ENCODE measurements at regions not wholly inside any gene's neighbourhood (a gene's known extent, or its start where the extent isn't known, plus 50 kb on each side); places are given as distances from the start of the nearest gene placed in this dataset.

- Histone ChIP-seq H3K4me3 (no peak overlapping the region), H3K36me3 (no peaks in the 10 kb centered on the region), H3K9me3 (no peaks in the 10 kb centered on the region), H3K4me1 (no peaks in the 10 kb centered on the region), H3K27ac (replicated peaks in 1 of 4) (no peak overlapping the region), H3K27me3 (no peaks in the 10 kb centered on the region)
- 90% methylated on average over 3 of the region's 3 CpGs for WGBS
- intact Hi-C loops (cut with DNase I) = no loop called here
- DNase-seq (ENCODE audit: extremely low spot score) = no peak
- TF ChIP-seq EP300 (IDR thresholded peaks at IDR 0.05) (no peak), POLR2AphosphoS5 (IDR thresholded peaks at IDR 0.05) (no peak), POLR2A (IDR thresholded peaks at IDR 0.05; ENCODE audit: low read depth) (no peak)
- TF ChIP-seq, protein P1, sequence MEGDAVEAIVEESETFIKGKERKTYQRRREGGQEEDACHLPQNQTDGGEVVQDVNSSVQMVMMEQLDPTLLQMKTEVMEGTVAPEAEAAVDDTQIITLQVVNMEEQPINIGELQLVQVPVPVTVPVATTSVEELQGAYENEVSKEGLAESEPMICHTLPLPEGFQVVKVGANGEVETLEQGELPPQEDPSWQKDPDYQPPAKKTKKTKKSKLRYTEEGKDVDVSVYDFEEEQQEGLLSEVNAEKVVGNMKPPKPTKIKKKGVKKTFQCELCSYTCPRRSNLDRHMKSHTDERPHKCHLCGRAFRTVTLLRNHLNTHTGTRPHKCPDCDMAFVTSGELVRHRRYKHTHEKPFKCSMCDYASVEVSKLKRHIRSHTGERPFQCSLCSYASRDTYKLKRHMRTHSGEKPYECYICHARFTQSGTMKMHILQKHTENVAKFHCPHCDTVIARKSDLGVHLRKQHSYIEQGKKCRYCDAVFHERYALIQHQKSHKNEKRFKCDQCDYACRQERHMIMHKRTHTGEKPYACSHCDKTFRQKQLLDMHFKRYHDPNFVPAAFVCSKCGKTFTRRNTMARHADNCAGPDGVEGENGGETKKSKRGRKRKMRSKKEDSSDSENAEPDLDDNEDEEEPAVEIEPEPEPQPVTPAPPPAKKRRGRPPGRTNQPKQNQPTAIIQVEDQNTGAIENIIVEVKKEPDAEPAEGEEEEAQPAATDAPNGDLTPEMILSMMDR (IDR thresholded peaks at IDR 0.05) = no peak
These were observed 468.6 kb upstream of the ARID1B start for GRCh38 chr6:156308604-156309003.

DNA sequence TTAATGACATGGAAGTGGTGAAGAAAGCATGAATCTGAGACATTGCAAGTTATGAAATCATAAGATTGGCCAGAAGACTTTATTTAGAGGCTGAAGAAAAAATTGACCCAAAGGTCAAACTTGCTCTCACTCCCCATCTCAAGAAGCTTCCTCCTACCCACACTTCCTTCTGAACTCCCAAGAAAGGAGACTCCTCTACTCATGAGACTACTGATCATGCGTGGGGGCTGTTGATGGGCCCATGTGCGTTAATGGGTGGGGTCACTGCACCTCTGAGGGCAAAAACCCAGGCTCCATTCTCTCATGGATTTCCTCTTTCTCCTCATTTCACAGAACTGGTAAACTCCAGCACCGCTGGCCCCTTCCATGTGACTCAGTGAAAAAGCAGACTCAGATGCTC is 470.6 kb upstream of the ARID1B start:
- DNase-seq (ENCODE audit: extremely low spot score) = no peak
- Histone ChIP-seq H3K27ac (replicated peaks in 1 of 4) (no peak overlapping the region), H3K36me3 (no peaks in the 10 kb centered on the region), H3K4me1 (no peaks in the 10 kb centered on the region), H3K27me3 (no peaks in the 10 kb centered on the region), H3K4me3 (no peak overlapping the region), H3K9me3 (no peaks in the 10 kb centered on the region)
- whole genome bisulfite sequencing = 97% methylated on average over 3 of the region's 3 CpGs
- TF ChIP-seq EP300 (IDR thresholded peaks at IDR 0.05) = no peak
- TF ChIP-seq, protein P1 (IDR thresholded peaks at IDR 0.05) = no peak
- no peak for TF ChIP-seq POLR2A (IDR thresholded peaks at IDR 0.05; ENCODE audit: low read depth)
- TF ChIP-seq POLR2AphosphoS5 (IDR thresholded peaks at IDR 0.05) = no peak
- intact Hi-C loops (cut with DNase I) = no loop called here

DNA sequence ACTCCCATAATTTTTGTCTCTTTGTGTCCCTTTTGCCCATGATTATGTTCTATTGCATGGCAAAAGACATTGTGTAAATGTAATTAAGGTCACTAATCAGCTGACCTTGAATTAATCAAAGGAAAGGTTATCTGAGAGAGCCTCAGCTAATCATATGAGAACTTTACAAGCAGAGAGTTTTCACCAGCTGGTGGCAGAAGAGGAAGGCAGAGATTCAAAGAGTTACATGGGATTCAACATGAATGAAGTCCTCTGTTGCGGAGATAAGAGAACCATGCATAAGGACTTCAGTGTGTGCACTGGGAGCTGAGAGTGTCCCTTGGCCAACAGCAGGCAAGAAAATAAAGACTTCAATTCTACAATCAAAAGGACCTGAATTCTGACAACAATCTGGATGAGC is 494.1 kb upstream of the ARID1B start:
- Histone ChIP-seq H3K36me3 (no peaks in the 10 kb centered on the region), H3K27me3 (no peaks in the 10 kb centered on the region), H3K4me1 (peaks cover 0 to 4% (median 1%) of the 10 kb centered on the region in 4 donors), H3K27ac (replicated peaks in 1 of 4) (no peak overlapping the region), H3K9me3 (no peaks in the 10 kb centered on the region), H3K4me3 (no peak overlapping the region)
- intact Hi-C loops (cut with DNase I) = no loop called here
- DNase-seq (ENCODE audit: extremely low spot score) = no peak
- 95% methylated on average over 1 of the region's 1 CpG for WGBS
- no peak for TF ChIP-seq EP300 (IDR thresholded peaks at IDR 0.05)
- TF ChIP-seq, protein P1 (IDR thresholded peaks at IDR 0.05) = no peak
- no peak for TF ChIP-seq POLR2A (IDR thresholded peaks at IDR 0.05; ENCODE audit: low read depth)
- TF ChIP-seq POLR2AphosphoS5 (IDR thresholded peaks at IDR 0.05) = no peak

DNA sequence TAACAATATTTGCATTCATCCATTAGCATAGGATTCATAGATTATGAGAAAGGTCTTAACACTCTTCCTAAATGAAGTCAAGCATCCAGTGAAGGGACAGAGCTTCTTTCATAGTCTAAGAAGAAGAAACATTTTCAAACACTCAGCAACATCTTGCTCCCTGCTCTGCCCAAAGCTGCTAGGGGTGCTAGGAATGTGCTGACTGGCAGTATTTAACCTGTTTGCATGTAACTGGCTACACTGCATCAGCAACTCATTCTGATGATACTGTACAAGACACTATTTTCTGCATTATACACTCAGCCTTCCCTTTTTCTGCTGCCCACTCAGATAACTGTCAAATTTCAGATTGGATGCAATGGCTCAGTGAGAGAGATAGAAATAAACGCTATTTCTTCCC is 495.1 kb upstream of the ARID1B start:
- Histone ChIP-seq H3K4me3 (no peak overlapping the region), H3K36me3 (no peaks in the 10 kb centered on the region), H3K27me3 (no peaks in the 10 kb centered on the region), H3K9me3 (no peaks in the 10 kb centered on the region), H3K27ac (replicated peaks in 1 of 4) (no peak overlapping the region), H3K4me1 (peaks cover 0 to 4% (median 1%) of the 10 kb centered on the region in 4 donors)
- intact Hi-C loops (cut with DNase I) = no loop called here
- 79% methylated on average over 1 of the region's 1 CpG for WGBS
- TF ChIP-seq POLR2A (IDR thresholded peaks at IDR 0.05; ENCODE audit: low read depth) (no peak), POLR2AphosphoS5 (IDR thresholded peaks at IDR 0.05) (no peak), EP300 (IDR thresholded peaks at IDR 0.05) (no peak)
- TF ChIP-seq, protein P1 (IDR thresholded peaks at IDR 0.05) = no peak
- DNase-seq (ENCODE audit: extremely low spot score) = no peak

GRCh38 chr6:156281266-156281665 is 495.9 kb upstream of the ARID1B start:
- Histone ChIP-seq H3K9me3 (no peaks in the 10 kb centered on the region), H3K36me3 (no peaks in the 10 kb centered on the region), H3K27ac (replicated peaks in 1 of 4) (no peak overlapping the region), H3K27me3 (no peaks in the 10 kb centered on the region), H3K4me3 (no peak overlapping the region), H3K4me1 (peaks cover 0 to 4% (median 1%) of the 10 kb centered on the region in 4 donors)
- DNase-seq (ENCODE audit: extremely low spot score) = no peak
- TF ChIP-seq POLR2A (IDR thresholded peaks at IDR 0.05; ENCODE audit: low read depth) (no peak), POLR2AphosphoS5 (IDR thresholded peaks at IDR 0.05) (no peak), EP300 (IDR thresholded peaks at IDR 0.05) (no peak)
- TF ChIP-seq, protein P1 (IDR thresholded peaks at IDR 0.05) = no peak
- intact Hi-C loops (cut with DNase I) = no loop called here
- 66% methylated on average over 4 of the region's 4 CpGs for WGBS

Measured in esophagus muscularis mucosa (tissue), 4 donors.